Upper lobe of right lung (tissue), 1 donor: ENCODE measurements at regions not wholly inside any gene's neighbourhood (a gene's known extent, or its start where the extent isn't known, plus 50 kb on each side); places are given as distances from the start of the nearest gene placed in this dataset.
A peak's percentile ranks its signal among the peaks of the same experiment; 100 is the strongest.

Experiments
- ATAC-seq: fragments of 200-7000 bp; cut with Tn5 transposase; one replicate; pipeline ENCODE4 v1.9.1; 2020; ENCODE audit warnings: mild to moderate bottlenecking, moderate library complexity
- DNase-seq: peaks from one replicate; pipeline ENCODE4 v3.0.0-alpha.2; 2020
- H3K27ac ChIP-seq: fragments of 200-600 bp; one replicate; pipeline ENCODE4 v1.8.0; 2022
- H3K27me3 ChIP-seq: fragments of 200-600 bp; one replicate; pipeline ENCODE4 v1.8.0; 2022; ENCODE audit warnings: mild to moderate bottlenecking
- H3K36me3 ChIP-seq: fragments of 200-600 bp; one replicate; pipeline ENCODE4 v1.8.0; 2022
- H3K4me1 ChIP-seq: fragments of 200-600 bp; one replicate; pipeline ENCODE4 v1.8.0; 2022
- H3K4me3 ChIP-seq: fragments of 200-600 bp; one replicate; pipeline ENCODE4 v1.8.0; 2022; ENCODE audit warnings: mild to moderate bottlenecking
- H3K9me3 ChIP-seq: fragments of 200-600 bp; one replicate; pipeline ENCODE4 v1.8.0; 2022
- CTCF ChIP-seq: fragments of 200-600 bp; IDR thresholded peaks from one replicate; pipeline ENCODE4 v1.8.0; 2022; ENCODE audit warnings: antibody characterized with exemption
- intact Hi-C: fragments of 100-400 bp; cut with DNase I; formaldehyde crosslinking; loops from one replicate; pipeline ENCODE4 v1.11.0; 2022
- donor health status: DM: no; HTN: yes; CAD: no; lungs with severe emphysema.

GRCh38 chr6:104648347-104648746, 211.4 kb downstream of the HACE1 start:
- no peak overlapping the region for H3K4me3 ChIP-seq
- ATAC-seq, result no peak
- H3K27ac ChIP-seq, result no peak overlapping the region
- peaks cover 5% of the 10 kb centered on the region for H3K4me1 ChIP-seq
- no peaks in the 10 kb centered on the region for H3K27me3 ChIP-seq
- DNase-seq, result no peak
- intact Hi-C loops, result no loop called here
- H3K9me3 ChIP-seq, result no peaks in the 10 kb centered on the region
- no peak for TF ChIP-seq CTCF
- H3K36me3 ChIP-seq, result no peaks in the 10 kb centered on the region

- Histone ChIP-seq H3K4me1 (peaks cover 17% of the 10 kb centered on the region), H3K9me3 (no peaks in the 10 kb centered on the region), H3K27ac (peak overlapping the region; percentile 45), H3K27me3 (no peaks in the 10 kb centered on the region), H3K4me3 (no peak overlapping the region), H3K36me3 (no peaks in the 10 kb centered on the region)
- DNase-seq (no peak), ATAC-seq (peak; percentile 10)
- intact Hi-C loops, result no loop called here
- TF ChIP-seq CTCF, result no peak
Measured at GRCh38 chr6:104644848-104645247, 214.9 kb downstream of the HACE1 start.

- Histone ChIP-seq H3K4me1 (peaks cover 33% of the 10 kb centered on the region), H3K27ac (no peak overlapping the region), H3K4me3 (no peak overlapping the region), H3K9me3 (no peaks in the 10 kb centered on the region), H3K27me3 (no peaks in the 10 kb centered on the region), H3K36me3 (no peaks in the 10 kb centered on the region)
- ATAC-seq, result no peak
- TF ChIP-seq CTCF, result no peak
- intact Hi-C loops, result no loop called here
- no peak for DNase-seq
Measured at GRCh38 chr6:104642871-104643270, 216.8 kb downstream of the HACE1 start.

- ATAC-seq, result no peak
- intact Hi-C loops, result no loop called here
- Histone ChIP-seq H3K4me3 (no peak overlapping the region), H3K9me3 (no peaks in the 10 kb centered on the region), H3K36me3 (no peaks in the 10 kb centered on the region), H3K4me1 (peaks cover 33% of the 10 kb centered on the region), H3K27me3 (no peaks in the 10 kb centered on the region), H3K27ac (no peak overlapping the region)
- no peak for DNase-seq
- no peak for TF ChIP-seq CTCF
Measured at GRCh38 chr6:104640761-104641160, 219.0 kb downstream of the HACE1 start.

GRCh38 chr6:104640150-104640700, 219.5 kb downstream of the HACE1 start:
- Histone ChIP-seq H3K4me3 (no peak overlapping the region), H3K27me3 (no peaks in the 10 kb centered on the region), H3K27ac (peak overlapping the region; percentile 69), H3K4me1 (peaks cover 33% of the 10 kb centered on the region), H3K36me3 (no peaks in the 10 kb centered on the region), H3K9me3 (no peaks in the 10 kb centered on the region)
- DNase-seq (no peak), ATAC-seq (no peak)
- no peak for TF ChIP-seq CTCF
- intact Hi-C loops, result no loop called here

- peaks cover 33% of the 10 kb centered on the region for H3K4me1 ChIP-seq
- H3K9me3 ChIP-seq, result no peaks in the 10 kb centered on the region
- no peak overlapping the region for H3K4me3 ChIP-seq
- no peaks in the 10 kb centered on the region for H3K27me3 ChIP-seq
- H3K27ac ChIP-seq, result peak overlapping the region; percentile 69
- DNase-seq, result no peak
- TF ChIP-seq CTCF, result no peak
- intact Hi-C loops, result no loop called here
- H3K36me3 ChIP-seq, result no peaks in the 10 kb centered on the region
- ATAC-seq, result peak; percentile 71
Measured at GRCh38 chr6:104639668-104640067, 220.1 kb downstream of the HACE1 start.
